GM12892 (cell line): ENCODE measurements at regions not wholly inside any gene's neighbourhood (a gene's known extent, or its start where the extent isn't known, plus 50 kb on each side); places are given as distances from the start of the nearest gene placed in this dataset.

ENCODE experiments used
- POLR2A ChIP-seq: IDR thresholded peaks from 2 replicates; pipeline ENCODE4 v1.6.1; 2011; ENCODE audit warnings: low read depth, low read length, control low read depth
- POLR2AphosphoS5 ChIP-seq: IDR thresholded peaks from 2 replicates; pipeline ENCODE4 v1.6.1; 2011; ENCODE audit warnings: low read depth, low read length, control low read depth
- TAF1 ChIP-seq: IDR thresholded peaks from 2 replicates; pipeline ENCODE4 v1.6.1; 2011; ENCODE audit warnings: low read depth, mild to moderate bottlenecking, control low read depth, low read length, borderline replicate concordance

GRCh38 chr6:110044096-110044495, 66.0 kb downstream of the GPR6 start:
- TF ChIP-seq POLR2A (no peak), POLR2AphosphoS5 (no peak), TAF1 (no peak)
